AG20443 (cell line): ENCODE measurements at regions not wholly inside any gene's neighbourhood (a gene's known extent, or its start where the extent isn't known, plus 50 kb on each side); places are given as distances from the start of the nearest gene placed in this dataset.

Experiments used
- DNase-seq: peaks from one replicate; pipeline ENCODE4 v3.0.0; 2012; ENCODE audit warnings: low spot score, mixed read lengths

- DNase-seq: no peak
Measured at GRCh38 chr6:152905551-152906299, 77.1 kb downstream of the FBXO5 start.

- no peak for DNase-seq
Measured at GRCh38 chr6:152909241-152909640, 73.6 kb downstream of the FBXO5 start.

- DNase-seq: no peak
Measured at GRCh38 chr6:152916035-152916434, 66.8 kb downstream of the FBXO5 start.

GRCh38 chr6:152918991-152919390 lies 63.9 kb downstream of the FBXO5 start:
- DNase-seq: no peak

GRCh38 chr6:152920016-152920415 lies 62.8 kb downstream of the FBXO5 start:
- DNase-seq: no peak
